Left lung (tissue), 4 donors: ENCODE measurements at regions not wholly inside any gene's neighbourhood (a gene's known extent, or its start where the extent isn't known, plus 50 kb on each side); places are given as distances from the start of the nearest gene placed in this dataset.

Source experiments
- ATAC-seq: fragments of 200-7000 bp; cut with Tn5 transposase; one replicate; pipeline ENCODE4 v1.9.1; 2020; ENCODE audit warnings: moderate library complexity
- DNase-seq, 4 donors: peaks; one replicate each; pipeline ENCODE4 v3.0.0-alpha.2; 2013 to 2020
- H3K27ac ChIP-seq, 2 donors: fragments of 200-600 bp; sonication (generic) in 1 of 2; one replicate each; pipeline versions ENCODE4 v1.5.0 to v1.8.0; 2020 to 2021
- H3K27me3 ChIP-seq, 2 donors: fragments of 200-600 bp; sonication (generic) in 1 of 2; one replicate each; pipeline versions ENCODE4 v1.5.0 to v1.8.0; 2020 to 2021
- H3K36me3 ChIP-seq, 2 donors: fragments of 200-600 bp; sonication (generic) in 1 of 2; one replicate each; pipeline versions ENCODE4 v1.5.0 to v1.8.0; 2020 to 2021
- H3K4me1 ChIP-seq, 2 donors: fragments of 200-600 bp; one replicate each; pipeline ENCODE4 v1.8.0; 2021
- H3K4me3 ChIP-seq, 2 donors: fragments of 200-600 bp; sonication (generic) in 1 of 2; one replicate each; pipeline versions ENCODE4 v1.5.0 to v1.8.0; 2020 to 2021; ENCODE audit warnings: mild to moderate bottlenecking in 1 of 2
- H3K9me3 ChIP-seq, 2 donors: fragments of 200-600 bp; sonication (generic) in 1 of 2; one replicate each; pipeline versions ENCODE4 v1.5.0 to v1.8.0; 2020 to 2021
- intact Hi-C, 2 donors: fragments of 100-400 bp; cut with DNase I; formaldehyde crosslinking; loops; one replicate each; pipeline versions ENCODE4 v1.11.2 to v1.14.2; 2022
- TF ChIP-seq, protein P1 (sequence below), 2 donors: fragments of 200-600 bp; sonication (generic) in 1 of 2; IDR thresholded peaks; one replicate each; pipeline versions ENCODE4 v1.5.0 to v1.8.0; 2021; ENCODE audit warnings: antibody characterized with exemption in 2 of 2
- donor health status: DM: no; HTN: yes; CAD: no.
- donor health status: DM: no; HTN: no; CAD: no.

GRCh38 chr10:90193240-90193985, 492.0 kb downstream of the KIF20B start:
- H3K9me3 ChIP-seq, result no peaks in the 10 kb centered on the region
- no peaks in the 10 kb centered on the region for H3K4me1 ChIP-seq
- no peak overlapping the region for H3K27ac ChIP-seq
- intact Hi-C loops, result no loop called here
- ATAC-seq (no peak), DNase-seq (no peak)
- H3K36me3 ChIP-seq, result no peaks in the 10 kb centered on the region
- TF ChIP-seq, protein P1, sequence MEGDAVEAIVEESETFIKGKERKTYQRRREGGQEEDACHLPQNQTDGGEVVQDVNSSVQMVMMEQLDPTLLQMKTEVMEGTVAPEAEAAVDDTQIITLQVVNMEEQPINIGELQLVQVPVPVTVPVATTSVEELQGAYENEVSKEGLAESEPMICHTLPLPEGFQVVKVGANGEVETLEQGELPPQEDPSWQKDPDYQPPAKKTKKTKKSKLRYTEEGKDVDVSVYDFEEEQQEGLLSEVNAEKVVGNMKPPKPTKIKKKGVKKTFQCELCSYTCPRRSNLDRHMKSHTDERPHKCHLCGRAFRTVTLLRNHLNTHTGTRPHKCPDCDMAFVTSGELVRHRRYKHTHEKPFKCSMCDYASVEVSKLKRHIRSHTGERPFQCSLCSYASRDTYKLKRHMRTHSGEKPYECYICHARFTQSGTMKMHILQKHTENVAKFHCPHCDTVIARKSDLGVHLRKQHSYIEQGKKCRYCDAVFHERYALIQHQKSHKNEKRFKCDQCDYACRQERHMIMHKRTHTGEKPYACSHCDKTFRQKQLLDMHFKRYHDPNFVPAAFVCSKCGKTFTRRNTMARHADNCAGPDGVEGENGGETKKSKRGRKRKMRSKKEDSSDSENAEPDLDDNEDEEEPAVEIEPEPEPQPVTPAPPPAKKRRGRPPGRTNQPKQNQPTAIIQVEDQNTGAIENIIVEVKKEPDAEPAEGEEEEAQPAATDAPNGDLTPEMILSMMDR (IDR thresholded peaks at IDR 0.05), result no peak
- no peak overlapping the region for H3K4me3 ChIP-seq
- no peaks in the 10 kb centered on the region for H3K27me3 ChIP-seq

- H3K4me3 ChIP-seq, result no peak overlapping the region
- H3K27ac ChIP-seq, result no peak overlapping the region
- no peaks in the 10 kb centered on the region for H3K9me3 ChIP-seq
- DNase-seq (no peak), ATAC-seq (no peak)
- TF ChIP-seq, protein P1 (IDR thresholded peaks at IDR 0.05), result no peak
- intact Hi-C loops, result no loop called here
- no peaks in the 10 kb centered on the region for H3K27me3 ChIP-seq
- no peaks in the 10 kb centered on the region for H3K36me3 ChIP-seq
- H3K4me1 ChIP-seq, result no peaks in the 10 kb centered on the region
Observed at GRCh38 chr10:90195288-90195840, 494.0 kb downstream of the KIF20B start.

DNA sequence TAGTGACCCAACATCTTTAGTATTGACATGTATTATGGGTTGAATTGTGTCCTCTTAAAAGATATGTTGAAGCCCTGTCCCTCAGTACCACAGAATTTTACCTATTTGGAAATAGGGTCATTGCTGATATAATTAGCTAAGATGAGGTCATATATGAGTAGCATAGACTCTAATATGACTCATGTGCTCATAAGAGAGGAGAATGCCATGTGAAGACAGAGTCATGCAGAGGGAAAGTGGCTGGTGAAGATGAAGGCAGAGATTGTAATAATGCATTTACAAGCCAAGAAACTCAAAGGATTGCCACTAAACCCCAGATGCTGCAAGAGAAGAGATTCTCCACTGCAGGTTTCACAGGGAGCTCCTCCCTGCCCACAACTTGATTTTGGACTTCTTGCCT, 496.4 kb downstream of the KIF20B start:
- Histone ChIP-seq H3K36me3 (no peaks in the 10 kb centered on the region), H3K4me1 (no peaks in the 10 kb centered on the region), H3K27ac (no peak overlapping the region), H3K4me3 (no peak overlapping the region), H3K27me3 (no peaks in the 10 kb centered on the region), H3K9me3 (no peaks in the 10 kb centered on the region)
- DNase-seq (no peak), ATAC-seq (no peak)
- intact Hi-C loops, result no loop called here
- TF ChIP-seq, protein P1 (IDR thresholded peaks at IDR 0.05), result no peak

- intact Hi-C loops, result no loop called here
- no peaks in the 10 kb centered on the region for H3K4me1 ChIP-seq
- H3K27me3 ChIP-seq, result no peaks in the 10 kb centered on the region
- DNase-seq, result no peak
- H3K27ac ChIP-seq, result no peak overlapping the region
- TF ChIP-seq, protein P1 (IDR thresholded peaks at IDR 0.05), result no peak
- H3K36me3 ChIP-seq, result no peaks in the 10 kb centered on the region
- no peaks in the 10 kb centered on the region for H3K9me3 ChIP-seq
- H3K4me3 ChIP-seq, result no peak overlapping the region
- no peak for ATAC-seq
Observed at GRCh38 chr10:90199093-90199492, 497.7 kb downstream of the KIF20B start.

DNA sequence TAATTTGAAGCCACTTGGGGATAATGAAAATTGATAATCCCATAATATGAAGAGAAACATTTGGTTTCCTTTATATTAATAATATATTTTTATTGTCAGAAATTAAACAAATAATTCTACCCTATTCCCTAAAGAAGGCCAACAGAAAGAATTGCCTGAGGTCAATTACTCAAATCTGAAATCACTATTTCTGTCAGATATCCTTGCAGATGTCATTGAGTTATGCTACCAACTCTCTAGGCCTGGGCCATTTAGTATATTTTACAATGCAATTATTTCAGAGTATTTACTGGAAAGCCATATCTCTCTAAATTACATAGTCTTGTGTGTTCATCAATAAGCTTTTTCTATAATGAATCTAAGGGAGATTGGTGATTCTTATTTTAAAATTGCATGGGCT, 498.1 kb downstream of the KIF20B start:
- no peak for DNase-seq
- H3K27ac ChIP-seq, result no peak overlapping the region
- no peaks in the 10 kb centered on the region for H3K4me1 ChIP-seq
- no peak overlapping the region for H3K4me3 ChIP-seq
- TF ChIP-seq, protein P1 (IDR thresholded peaks at IDR 0.05), result no peak
- no peaks in the 10 kb centered on the region for H3K27me3 ChIP-seq
- no peaks in the 10 kb centered on the region for H3K9me3 ChIP-seq
- no peak for ATAC-seq
- intact Hi-C loops, result no loop called here
- H3K36me3 ChIP-seq, result no peaks in the 10 kb centered on the region
